ENCODE measurements at regions not wholly inside any gene's neighbourhood (a gene's known extent, or its start where the extent isn't known, plus 50 kb on each side); places are given as distances from the start of the nearest gene placed in this dataset.

- ATAC-seq (no peak), DNase-seq (ENCODE audit: low spot score in 2 of 2) (no peak)
- H3K4me3 Mint-ChIP-seq = no peak overlapping the region
- H3K4me1 Mint-ChIP-seq = peaks cover 47% of the 10 kb centered on the region
- peaks cover 8% of the 10 kb centered on the region for H3K36me3 Mint-ChIP-seq
- H3K27ac Mint-ChIP-seq = no peak overlapping the region
- no peaks in the 10 kb centered on the region for H3K9me3 Mint-ChIP-seq
Measured at GRCh38 chr2:134131681-134132489, 122.0 kb upstream of the MGAT5 start.

GRCh38 chr2:134132490-134132857, 121.4 kb upstream of the MGAT5 start:
- ATAC-seq (no peak), DNase-seq (ENCODE audit: low spot score in 2 of 2) (no peak)
- H3K36me3 Mint-ChIP-seq = peaks cover 8% of the 10 kb centered on the region
- H3K4me3 Mint-ChIP-seq = no peak overlapping the region
- no peak overlapping the region for H3K27ac Mint-ChIP-seq
- peaks cover 47% of the 10 kb centered on the region for H3K4me1 Mint-ChIP-seq
- no peaks in the 10 kb centered on the region for H3K9me3 Mint-ChIP-seq

- Mint-ChIP-seq H3K27ac (no peak overlapping the region), H3K4me3 (no peak overlapping the region), H3K4me1 (peaks cover 44% of the 10 kb centered on the region), H3K36me3 (peaks cover 8% of the 10 kb centered on the region), H3K9me3 (no peaks in the 10 kb centered on the region)
- DNase-seq (ENCODE audit: low spot score in 2 of 2) (no peak), ATAC-seq (no peak)
Measured at GRCh38 chr2:134133622-134134312, 120.1 kb upstream of the MGAT5 start.

GRCh38 chr2:134134313-134134706, 119.6 kb upstream of the MGAT5 start:
- no peak overlapping the region for H3K4me3 Mint-ChIP-seq
- no peaks in the 10 kb centered on the region for H3K9me3 Mint-ChIP-seq
- peaks cover 39% of the 10 kb centered on the region for H3K4me1 Mint-ChIP-seq
- H3K27ac Mint-ChIP-seq = no peak overlapping the region
- ATAC-seq = no peak
- no peak for DNase-seq (ENCODE audit: low spot score in 2 of 2)
- peaks cover 8% of the 10 kb centered on the region for H3K36me3 Mint-ChIP-seq

GRCh38 chr2:134134827-134135226, 119.0 kb upstream of the MGAT5 start:
- Mint-ChIP-seq H3K4me3 (no peak overlapping the region), H3K36me3 (peaks cover 9% of the 10 kb centered on the region)

GRCh38 chr2:134135793-134136192, 118.1 kb upstream of the MGAT5 start:
- no peak for DNase-seq (ENCODE audit: low spot score in 2 of 2)
- Mint-ChIP-seq H3K27ac (no peak overlapping the region), H3K4me1 (peaks cover 53% of the 10 kb centered on the region), H3K4me3 (no peak overlapping the region), H3K36me3 (peaks cover 18% of the 10 kb centered on the region), H3K9me3 (no peaks in the 10 kb centered on the region)
- no peak for ATAC-seq

More at GRCh38 chr2:134134827-134135226, 119.0 kb upstream of the MGAT5 start:
- Mint-ChIP-seq H3K27ac (no peak overlapping the region), H3K9me3 (no peaks in the 10 kb centered on the region), H3K4me1 (peaks cover 43% of the 10 kb centered on the region)
- ATAC-seq = no peak
- DNase-seq (ENCODE audit: low spot score in 2 of 2) = no peak

GRCh38 chr2:134136731-134137130, 117.1 kb upstream of the MGAT5 start:
- H3K9me3 Mint-ChIP-seq = no peaks in the 10 kb centered on the region
- H3K36me3 Mint-ChIP-seq = peaks cover 12% of the 10 kb centered on the region
- DNase-seq (ENCODE audit: low spot score in 2 of 2) (no peak), ATAC-seq (peak; percentile 48)
- peak overlapping the region; percentile 65 for H3K27ac Mint-ChIP-seq
- peak overlapping the region; percentile 54 for H3K4me3 Mint-ChIP-seq
- peaks cover 60% of the 10 kb centered on the region for H3K4me1 Mint-ChIP-seq

GRCh38 chr2:134137182-134137611, 116.7 kb upstream of the MGAT5 start:
- peak overlapping the region; percentile 54 for H3K4me3 Mint-ChIP-seq
- DNase-seq (ENCODE audit: low spot score in 2 of 2) (no peak), ATAC-seq (peak; percentile 52)
- H3K36me3 Mint-ChIP-seq = peaks cover 10% of the 10 kb centered on the region
- H3K27ac Mint-ChIP-seq = peak overlapping the region; percentile 65
- peaks cover 60% of the 10 kb centered on the region for H3K4me1 Mint-ChIP-seq
- no peaks in the 10 kb centered on the region for H3K9me3 Mint-ChIP-seq

- no peak for DNase-seq (ENCODE audit: low spot score in 2 of 2)
Measured at GRCh38 chr2:134138115-134138514, 115.8 kb upstream of the MGAT5 start.

GRCh38 chr2:134139611-134140010, 114.3 kb upstream of the MGAT5 start:
- no peak overlapping the region for H3K27ac Mint-ChIP-seq
- peaks cover 70% of the 10 kb centered on the region for H3K4me1 Mint-ChIP-seq
- H3K9me3 Mint-ChIP-seq = no peaks in the 10 kb centered on the region
- no peak for DNase-seq (ENCODE audit: low spot score in 2 of 2)
- no peak for ATAC-seq
- no peak overlapping the region for H3K4me3 Mint-ChIP-seq
- H3K36me3 Mint-ChIP-seq = peaks cover 27% of the 10 kb centered on the region

More at GRCh38 chr2:134138115-134138514, 115.8 kb upstream of the MGAT5 start:
- H3K4me1 Mint-ChIP-seq = peaks cover 64% of the 10 kb centered on the region
- no peak overlapping the region for H3K27ac Mint-ChIP-seq
- peaks cover 14% of the 10 kb centered on the region for H3K36me3 Mint-ChIP-seq
- H3K9me3 Mint-ChIP-seq = no peaks in the 10 kb centered on the region
- H3K4me3 Mint-ChIP-seq = no peak overlapping the region
- no peak for ATAC-seq

GRCh38 chr2:134140251-134140661, 113.6 kb upstream of the MGAT5 start:
- no peaks in the 10 kb centered on the region for H3K9me3 Mint-ChIP-seq
- no peak overlapping the region for H3K4me3 Mint-ChIP-seq
- DNase-seq (ENCODE audit: low spot score in 2 of 2) (no peak), ATAC-seq (no peak)
- peaks cover 27% of the 10 kb centered on the region for H3K36me3 Mint-ChIP-seq
- H3K4me1 Mint-ChIP-seq = peaks cover 76% of the 10 kb centered on the region
- H3K27ac Mint-ChIP-seq = no peak overlapping the region

- peak overlapping the region; percentile 65 for H3K27ac Mint-ChIP-seq
- H3K4me1 Mint-ChIP-seq = peaks cover 87% of the 10 kb centered on the region
- no peaks in the 10 kb centered on the region for H3K9me3 Mint-ChIP-seq
- ATAC-seq (peak; percentile 76), DNase-seq (ENCODE audit: low spot score in 2 of 2) (no peak)
- H3K4me3 Mint-ChIP-seq = no peak overlapping the region
- peaks cover 27% of the 10 kb centered on the region for H3K36me3 Mint-ChIP-seq
Measured at GRCh38 chr2:134141598-134142340, 112.1 kb upstream of the MGAT5 start.

- H3K4me3 Mint-ChIP-seq = no peak overlapping the region
- H3K27ac Mint-ChIP-seq = peak overlapping the region; percentile 65
- H3K9me3 Mint-ChIP-seq = no peaks in the 10 kb centered on the region
- peaks cover 86% of the 10 kb centered on the region for H3K4me1 Mint-ChIP-seq
- DNase-seq (ENCODE audit: low spot score in 2 of 2) (no peak), ATAC-seq (peak; percentile 70)
- H3K36me3 Mint-ChIP-seq = peaks cover 27% of the 10 kb centered on the region
Measured at GRCh38 chr2:134142341-134142738, 111.5 kb upstream of the MGAT5 start.

GRCh38 chr2:134142903-134143302, 111.0 kb upstream of the MGAT5 start:
- H3K9me3 Mint-ChIP-seq = no peaks in the 10 kb centered on the region
- DNase-seq (ENCODE audit: low spot score in 2 of 2) (no peak), ATAC-seq (no peak)
- H3K36me3 Mint-ChIP-seq = peaks cover 27% of the 10 kb centered on the region
- peaks cover 84% of the 10 kb centered on the region for H3K4me1 Mint-ChIP-seq
- peak overlapping the region; percentile 65 for H3K27ac Mint-ChIP-seq
- H3K4me3 Mint-ChIP-seq = no peak overlapping the region

- Mint-ChIP-seq H3K4me1 (peaks cover 84% of the 10 kb centered on the region), H3K9me3 (no peaks in the 10 kb centered on the region), H3K36me3 (peaks cover 27% of the 10 kb centered on the region), H3K27ac (peak overlapping the region; percentile 65), H3K4me3 (no peak overlapping the region)
- ATAC-seq = no peak
- no peak for DNase-seq (ENCODE audit: low spot score in 2 of 2)
Measured at GRCh38 chr2:134143568-134143967, 110.3 kb upstream of the MGAT5 start.
